CD4-positive, alpha-beta T cell (primary cell): ENCODE measurements at regions not wholly inside any gene's neighbourhood (a gene's known extent, or its start where the extent isn't known, plus 50 kb on each side); places are given as distances from the start of the nearest gene placed in this dataset.

Source experiments
- ATAC-seq: fragments of 200-7000 bp; cut with Tn5 transposase; one replicate; pipeline ENCODE4 v1.10.0; 2022; ENCODE audit warnings: mild to moderate bottlenecking; ENCODE audit not compliant: poor library complexity
- CTCF ChIA-PET: fragments of 350-600 bp; sonication (Branson Sonifier 250); formaldehyde crosslinking; loops from one replicate; lab custom pipeline; 2021; ENCODE audit warnings: antibody characterized with exemption, inconsistent platforms; lab: Charles Lee
- POLR2A ChIA-PET: fragments of 350-600 bp; sonication (Branson Sonifier 250); formaldehyde crosslinking; loops from one replicate; lab custom pipeline; 2021; ENCODE audit warnings: antibody characterized with exemption, inconsistent platforms; lab: Charles Lee
- DNase-seq, 14 experiments: peaks; one replicate each; pipeline ENCODE4 v3.0.0-alpha.2; 2013 to 2020; ENCODE audit warnings: mixed read lengths in 2 of 14
- H3K27ac ChIP-seq, 2 donors: one replicate each; pipeline versions ENCODE4 v1.5.1 to v1.7.0; 2013; ENCODE audit warnings: low read length in 2 of 2, low read depth in 1 of 2, mild to moderate bottlenecking in 1 of 2
- H3K27me3 ChIP-seq, 2 experiments: 1 replicate in 1 of 2; 2 replicates in 1 of 2; pipeline versions ENCODE4 v1.6.1 to v1.7.0; 2013; ENCODE audit warnings: low read length in 2 of 2, control low read depth in 1 of 2, mild to moderate bottlenecking in 1 of 2, moderate library complexity in 1 of 2; ENCODE audit not compliant: insufficient read depth in 2 of 2, control insufficient read depth in 1 of 2
- H3K36me3 ChIP-seq: one replicate; pipeline ENCODE4 v1.6.1; 2013; ENCODE audit warnings: low read length, control low read depth; ENCODE audit not compliant: insufficient read depth
- H3K4me1 ChIP-seq: one replicate; pipeline ENCODE4 v1.6.1; 2013; ENCODE audit warnings: low read length, control low read depth; ENCODE audit not compliant: insufficient read depth
- H3K4me3 ChIP-seq: one replicate; pipeline ENCODE4 v1.5.1; 2013; ENCODE audit warnings: mild to moderate bottlenecking, low read length, moderate library complexity
- H3K9me3 ChIP-seq, 2 experiments: 1 replicate in 1 of 2; 2 replicates in 1 of 2; pipeline versions ENCODE4 v1.6.1 to v1.7.0; 2013; ENCODE audit warnings: low read length in 2 of 2, mild to moderate bottlenecking in 2 of 2, control low read depth in 1 of 2, moderate library complexity in 1 of 2; ENCODE audit not compliant: control insufficient read depth in 1 of 2, insufficient read depth in 1 of 2
- H3K27ac Mint-ChIP-seq: one replicate; pipeline ENCODE4 v1.8.0; 2020; ENCODE audit warnings: mixed read lengths
- H3K27me3 Mint-ChIP-seq: one replicate; pipeline ENCODE4 v1.8.0; 2021; ENCODE audit warnings: mixed read lengths
- H3K36me3 Mint-ChIP-seq: one replicate; pipeline ENCODE4 v1.8.0; 2021; ENCODE audit warnings: low read depth, mixed read lengths
- H3K4me1 Mint-ChIP-seq: one replicate; pipeline ENCODE4 v1.8.0; 2021; ENCODE audit warnings: low read depth, mixed read lengths
- H3K4me3 Mint-ChIP-seq: one replicate; pipeline ENCODE4 v1.8.0; 2020; ENCODE audit warnings: mild to moderate bottlenecking, mixed read lengths
- H3K9me3 Mint-ChIP-seq: one replicate; pipeline ENCODE4 v1.8.0; 2020; ENCODE audit warnings: mixed read lengths
- intact Hi-C, 2 experiments: fragments of 100-400 bp; cut with DNase I in 1 of 2; cut with micrococcal nuclease in 1 of 2; formaldehyde crosslinking; loops; one replicate each; pipeline versions ENCODE4 v1.15.1 to v1.9.0; 2023 to 2025; cut with DNase I, micrococcal nuclease
- TF ChIP-seq, protein P1 (sequence below): fragments of 200-600 bp; IDR thresholded peaks from one replicate; pipeline ENCODE4 v1.8.0; 2022; ENCODE audit warnings: antibody characterized with exemption, mild to moderate bottlenecking

GRCh38 chr2:42976351-42976750 lies 184.0 kb upstream of the HAAO start:
- no peak overlapping the region for H3K27ac Mint-ChIP-seq
- H3K9me3 Mint-ChIP-seq = no peaks in the 10 kb centered on the region
- Histone ChIP-seq H3K9me3 (peaks cover 0 to 4% of the 10 kb centered on the region in 2 experiments), H3K27ac (no peak overlapping the region), H3K36me3 (no peaks in the 10 kb centered on the region), H3K4me3 (no peak overlapping the region), H3K4me1 (peaks cover 9% of the 10 kb centered on the region), H3K27me3 (no peaks in the 10 kb centered on the region)
- peaks cover 9% of the 10 kb centered on the region for H3K4me1 Mint-ChIP-seq
- ATAC-seq = no peak
- H3K4me3 Mint-ChIP-seq = no peak overlapping the region
- H3K36me3 Mint-ChIP-seq = no peaks in the 10 kb centered on the region
- ChIA-PET POLR2A (interaction anchor here (0.7 kb wide), 1 partner anchor 11 kb away, joined by 4 read pairs; no protein-coding TSS in a partner anchor), CTCF (no interaction called here)
- H3K27me3 Mint-ChIP-seq = no peaks in the 10 kb centered on the region
- TF ChIP-seq, protein P1, sequence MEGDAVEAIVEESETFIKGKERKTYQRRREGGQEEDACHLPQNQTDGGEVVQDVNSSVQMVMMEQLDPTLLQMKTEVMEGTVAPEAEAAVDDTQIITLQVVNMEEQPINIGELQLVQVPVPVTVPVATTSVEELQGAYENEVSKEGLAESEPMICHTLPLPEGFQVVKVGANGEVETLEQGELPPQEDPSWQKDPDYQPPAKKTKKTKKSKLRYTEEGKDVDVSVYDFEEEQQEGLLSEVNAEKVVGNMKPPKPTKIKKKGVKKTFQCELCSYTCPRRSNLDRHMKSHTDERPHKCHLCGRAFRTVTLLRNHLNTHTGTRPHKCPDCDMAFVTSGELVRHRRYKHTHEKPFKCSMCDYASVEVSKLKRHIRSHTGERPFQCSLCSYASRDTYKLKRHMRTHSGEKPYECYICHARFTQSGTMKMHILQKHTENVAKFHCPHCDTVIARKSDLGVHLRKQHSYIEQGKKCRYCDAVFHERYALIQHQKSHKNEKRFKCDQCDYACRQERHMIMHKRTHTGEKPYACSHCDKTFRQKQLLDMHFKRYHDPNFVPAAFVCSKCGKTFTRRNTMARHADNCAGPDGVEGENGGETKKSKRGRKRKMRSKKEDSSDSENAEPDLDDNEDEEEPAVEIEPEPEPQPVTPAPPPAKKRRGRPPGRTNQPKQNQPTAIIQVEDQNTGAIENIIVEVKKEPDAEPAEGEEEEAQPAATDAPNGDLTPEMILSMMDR = no peak
- DNase-seq = peak in 2 of 14 experiments; percentile 26 to 45
- intact Hi-C loops = loop anchor here in 1 of 2 experiments (10.0 kb wide), 1 partner anchor 148 kb away; no protein-coding TSS in a partner anchor

- H3K27ac Mint-ChIP-seq = no peak overlapping the region
- no peak overlapping the region for H3K4me3 Mint-ChIP-seq
- peak; percentile 13 to 71 (median 46) for DNase-seq
- intact Hi-C loops = loop anchor here (1.0 to 10.0 kb wide), 4 partner anchors 150 to 256 kb away; no protein-coding TSS in a partner anchor
- no peaks in the 10 kb centered on the region for H3K9me3 Mint-ChIP-seq
- H3K4me1 ChIP-seq = peaks cover 9% of the 10 kb centered on the region
- no peaks in the 10 kb centered on the region for H3K27me3 Mint-ChIP-seq
- H3K9me3 ChIP-seq = peaks cover 0 to 4% of the 10 kb centered on the region in 2 experiments
- H3K36me3 Mint-ChIP-seq = no peaks in the 10 kb centered on the region
- CTCF ChIA-PET = interaction anchor here (1.3 to 1.9 kb wide), 6 partner anchors 152 to 510 kb away, joined by 3 to 11 read pairs (median 6); no protein-coding TSS in a partner anchor
- POLR2A ChIA-PET = interaction anchor here (1.0 to 2.5 kb wide), 4 partner anchors 246 to 254 kb away, joined by 3 to 15 read pairs (median 4); partner anchors contain the start of gene ZFP36L2
- H3K4me1 Mint-ChIP-seq = peaks cover 9% of the 10 kb centered on the region
- peak; percentile 46 for ATAC-seq
- H3K4me3 ChIP-seq = no peak overlapping the region
- H3K27ac ChIP-seq = no peak overlapping the region
- TF ChIP-seq, protein P1 = peak; percentile 64
- no peaks in the 10 kb centered on the region for H3K27me3 ChIP-seq
- H3K36me3 ChIP-seq = no peaks in the 10 kb centered on the region
Measured at GRCh38 chr2:42974721-42975717, 182.6 kb upstream of the HAAO start.

GRCh38 chr2:42974169-42974720 lies 181.9 kb upstream of the HAAO start:
- DNase-seq (no peak), ATAC-seq (no peak)
- Histone ChIP-seq H3K9me3 (peaks cover 0 to 4% of the 10 kb centered on the region in 2 experiments), H3K4me3 (no peak overlapping the region), H3K4me1 (peaks cover 9% of the 10 kb centered on the region), H3K36me3 (no peaks in the 10 kb centered on the region), H3K27me3 (no peaks in the 10 kb centered on the region), H3K27ac (no peak overlapping the region)
- intact Hi-C loops = loop anchor here (2.0 to 10.0 kb wide), 3 partner anchors 151 to 257 kb away; no protein-coding TSS in a partner anchor
- peaks cover 9% of the 10 kb centered on the region for H3K4me1 Mint-ChIP-seq
- CTCF ChIA-PET = interaction anchor here (1.3 to 1.9 kb wide), 6 partner anchors 153 to 510 kb away, joined by 3 to 11 read pairs (median 6); no protein-coding TSS in a partner anchor
- TF ChIP-seq, protein P1 = no peak
- POLR2A ChIA-PET = interaction anchor here (1.0 to 2.5 kb wide), 4 partner anchors 247 to 255 kb away, joined by 3 to 15 read pairs (median 4); partner anchors contain the start of gene ZFP36L2
- no peaks in the 10 kb centered on the region for H3K9me3 Mint-ChIP-seq
- H3K36me3 Mint-ChIP-seq = no peaks in the 10 kb centered on the region
- H3K27ac Mint-ChIP-seq = no peak overlapping the region
- H3K27me3 Mint-ChIP-seq = no peaks in the 10 kb centered on the region
- no peak overlapping the region for H3K4me3 Mint-ChIP-seq
